PFSK-1 (cell line): ENCODE measurements at regions not wholly inside any gene's neighbourhood (a gene's known extent, or its start where the extent isn't known, plus 50 kb on each side); places are given as distances from the start of the nearest gene placed in this dataset.

Source experiments
- POLR2AphosphoS5 ChIP-seq: IDR thresholded peaks from 2 replicates; pipeline ENCODE4 v1.6.1; 2012; ENCODE audit warnings: low read depth, mild to moderate bottlenecking, control low read depth, low read length, moderate library complexity
- SIN3A ChIP-seq: IDR thresholded peaks from 2 replicates; pipeline ENCODE4 v1.6.1; 2012; ENCODE audit warnings: mild to moderate bottlenecking, low read length, moderate library complexity, borderline replicate concordance; ENCODE audit not compliant: insufficient read depth
- TAF1 ChIP-seq: IDR thresholded peaks from 2 replicates; pipeline ENCODE4 v1.6.1; 2012; ENCODE audit warnings: low read length, control low read depth, borderline replicate concordance; ENCODE audit not compliant: insufficient read depth

DNA sequence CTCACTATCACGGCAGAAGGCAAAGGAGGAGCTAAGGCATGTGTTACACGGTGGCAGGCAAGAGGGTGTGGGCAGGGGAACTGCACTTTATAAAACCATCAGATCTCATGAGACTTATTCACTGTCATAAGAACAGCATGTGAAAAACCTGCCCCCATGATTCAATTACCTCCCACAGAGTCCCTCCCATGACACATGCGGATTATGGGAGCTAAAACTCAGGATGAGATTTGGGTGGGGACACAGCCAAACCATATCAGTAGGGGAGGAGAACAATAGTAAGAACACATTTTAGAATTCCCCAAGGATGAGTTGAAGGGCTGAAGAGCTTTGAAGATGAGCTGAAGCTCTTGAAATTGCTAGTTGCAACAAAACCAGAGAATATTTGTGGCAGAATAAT lies 287.9 kb downstream of the SMARCA2 start:
- TF ChIP-seq TAF1 = no peak
- TF ChIP-seq POLR2AphosphoS5 = no peak
- no peak for TF ChIP-seq SIN3A
